B cell (primary cell): ENCODE measurements at regions not wholly inside any gene's neighbourhood (a gene's known extent, or its start where the extent isn't known, plus 50 kb on each side); places are given as distances from the start of the nearest gene placed in this dataset.
"Not testable (repeated sequence)": the region's sequence is repeated elsewhere in the genome, so short reads cannot be mapped to it uniquely, and the experiment has no call there.

ENCODE experiments used
- ATAC-seq: fragments of 200-7000 bp; cut with Tn5 transposase; one replicate; pipeline ENCODE4 v1.10.0; 2021; ENCODE audit warnings: low read depth, mild to moderate bottlenecking, moderate number of reproducible peaks, moderate library complexity
- CTCF ChIA-PET: fragments of 350-600 bp; sonication (Branson Sonifier 250); formaldehyde crosslinking; loops from one replicate; lab custom pipeline; 2021; ENCODE audit warnings: antibody characterized with exemption, inconsistent platforms; lab: Charles Lee
- POLR2A ChIA-PET: fragments of 350-600 bp; sonication (Branson Sonifier 250); formaldehyde crosslinking; loops from one replicate; lab custom pipeline; 2021; ENCODE audit warnings: antibody characterized with exemption; lab: Charles Lee
- DNase-seq: peaks from one replicate; pipeline ENCODE4 v3.0.0; 2013
- H2AFZ ChIP-seq: 2 replicates; pipeline ENCODE4 v1.6.1; 2012; ENCODE audit warnings: mild to moderate bottlenecking, low read depth, low read length; ENCODE audit not compliant: insufficient read depth, poor library complexity, severe bottlenecking
- H3K27ac ChIP-seq, 2 donors: 1 replicate in 1 of 2; 2 replicates in 1 of 2; pipeline ENCODE4 v1.5.1; 2012 to 2013; ENCODE audit warnings: low read length in 2 of 2, mild to moderate bottlenecking in 2 of 2, moderate library complexity in 1 of 2
- H3K27me3 ChIP-seq, 4 experiments: fragments of 200-600 bp in 1 of 4; sonication (generic) in 1 of 4; replicated peaks in 1 of 4; 1 replicate in 2 of 4; 2 replicates in 2 of 4; pipeline versions ENCODE4 v1.6.1 to v1.7.0; 2013 to 2016; ENCODE audit warnings: low read length in 3 of 4, mild to moderate bottlenecking in 2 of 4, mixed read lengths in 1 of 4, moderate library complexity in 1 of 4; ENCODE audit not compliant: insufficient read depth in 4 of 4, control insufficient read depth in 3 of 4; ENCODE audit errors: control extremely low read depth in 1 of 4
- H3K36me3 ChIP-seq, 2 experiments: replicated peaks in 1 of 2; 1 replicate in 1 of 2; 2 replicates in 1 of 2; pipeline versions ENCODE4 v1.6.1 to v1.7.1; 2013; ENCODE audit warnings: low read length in 1 of 2; ENCODE audit not compliant: insufficient read depth in 2 of 2, control insufficient read depth in 1 of 2; ENCODE audit errors: control extremely low read depth in 1 of 2, extremely low read depth in 1 of 2
- H3K4me1 ChIP-seq, 2 donors: fragments of 200-600 bp in 1 of 2; sonication (generic) in 1 of 2; 1 replicate in 1 of 2; 2 replicates in 1 of 2; pipeline versions ENCODE4 v1.5.1 to v1.6.1; 2013 to 2017; ENCODE audit warnings: low read length in 2 of 2; ENCODE audit not compliant: control insufficient read depth in 2 of 2, insufficient read depth in 2 of 2
- H3K4me2 ChIP-seq: replicated peaks from 2 replicates; pipeline ENCODE3; 2012; ENCODE audit warnings: mild to moderate bottlenecking, low read depth, low read length; ENCODE audit not compliant: poor library complexity, severe bottlenecking
- H3K4me3 ChIP-seq, 5 experiments: fragments of 200-600 bp in 1 of 5; sonication (generic) in 1 of 5; 1 replicate in 3 of 5; 2 replicates in 2 of 5; pipeline versions ENCODE4 v1.5.1 to v1.7.0; 2011 to 2016; ENCODE audit warnings: low read length in 4 of 5, mild to moderate bottlenecking in 4 of 5, low read depth in 2 of 5, control low read depth in 1 of 5, moderate library complexity in 1 of 5; ENCODE audit not compliant: insufficient read depth in 1 of 5; ENCODE audit errors: control extremely low read depth in 1 of 5, extremely low read depth in 1 of 5
- H3K79me2 ChIP-seq: fragments of 200-600 bp; sonication (generic); one replicate; pipeline ENCODE4 v1.6.0; 2016; ENCODE audit warnings: low read length; ENCODE audit not compliant: control insufficient read depth, insufficient read depth
- H3K9ac ChIP-seq: fragments of 200-600 bp; sonication (generic); 2 replicates; pipeline ENCODE4 v1.6.1; 2017; ENCODE audit warnings: mild to moderate bottlenecking, low read length, moderate library complexity
- H3K9me3 ChIP-seq, 3 donors: one replicate each; pipeline versions ENCODE4 v1.6.1 to v1.7.1; 2013; ENCODE audit warnings: low read length in 2 of 3; ENCODE audit not compliant: control insufficient read depth in 2 of 3, insufficient read depth in 1 of 3; ENCODE audit errors: control extremely low read depth in 1 of 3
- H4K20me1 ChIP-seq: 2 replicates; pipeline ENCODE4 v1.6.0; 2012; ENCODE audit warnings: mild to moderate bottlenecking, low read length; ENCODE audit not compliant: insufficient read depth, control insufficient read depth, poor library complexity, severe bottlenecking
- H3K27ac Mint-ChIP-seq: one replicate; pipeline ENCODE4 v1.8.0; 2021; ENCODE audit warnings: mixed read lengths
- H3K27me3 Mint-ChIP-seq: one replicate; pipeline ENCODE4 v1.8.0; 2021; ENCODE audit warnings: mixed read lengths
- H3K4me1 Mint-ChIP-seq: one replicate; pipeline ENCODE4 v1.8.0; 2021; ENCODE audit warnings: mixed read lengths
- H3K4me3 Mint-ChIP-seq: one replicate; pipeline ENCODE4 v1.8.0; 2021; ENCODE audit warnings: mixed read lengths
- H3K9me3 Mint-ChIP-seq: one replicate; pipeline ENCODE4 v1.8.0; 2022; ENCODE audit warnings: mixed read lengths; ENCODE audit not compliant: insufficient read depth
- WGBS: methylation state at CpG from one replicate; pipeline ENCODE4 v1.1.5; 2013; ENCODE audit warnings: missing lambda C conversion rate; ENCODE audit not compliant: insufficient coverage; 5-methylcytosine and 5-hydroxymethylcytosine counted together
- intact Hi-C: fragments of 100-400 bp; cut with micrococcal nuclease; formaldehyde crosslinking; loops from one replicate; pipeline ENCODE4 v1.10.0; 2022

GRCh38 chrY:18461211-18461911 lies 85.2 kb upstream of the HSFY1 start:
- H3K36me3 ChIP-seq, intact Hi-C loops, H2AFZ ChIP-seq, H3K27me3 ChIP-seq, POLR2A ChIA-PET, H3K4me3 Mint-ChIP-seq, H3K9me3 ChIP-seq, DNase-seq, H3K4me2 ChIP-seq, H3K4me1 Mint-ChIP-seq, H3K27ac Mint-ChIP-seq, ATAC-seq, H3K9ac ChIP-seq, H3K4me1 ChIP-seq, H3K27ac ChIP-seq, H4K20me1 ChIP-seq, H3K27me3 Mint-ChIP-seq, H3K9me3 Mint-ChIP-seq, H3K79me2 ChIP-seq, CTCF ChIA-PET, H3K4me3 ChIP-seq: not testable (repeated sequence)
- no CpG with 5 or more reads among the region's 2 CpGs for WGBS

DNA sequence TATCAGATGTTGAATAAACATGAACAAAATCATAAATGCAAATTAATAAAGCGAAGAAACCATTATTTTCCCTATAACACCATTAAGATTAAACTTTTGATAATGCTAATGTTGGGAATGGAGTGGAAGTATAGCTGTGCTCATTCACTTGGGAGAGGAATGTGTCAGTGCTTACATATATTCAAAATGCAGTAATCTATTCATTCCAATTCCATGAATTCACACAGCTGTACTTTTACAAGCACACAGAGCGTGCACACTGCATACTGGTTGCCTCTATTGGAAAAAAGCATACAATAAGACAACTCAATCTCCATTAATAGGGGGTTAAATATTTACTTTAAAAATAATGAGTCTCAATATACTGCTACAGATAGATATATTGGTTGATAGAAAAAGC lies 81.7 kb upstream of the HSFY1 start:
- DNase-seq, H3K79me2 ChIP-seq, H3K36me3 ChIP-seq, H3K9me3 ChIP-seq, H4K20me1 ChIP-seq, H3K4me3 Mint-ChIP-seq, H3K27ac ChIP-seq, ATAC-seq, H3K9ac ChIP-seq, H3K4me2 ChIP-seq, CTCF ChIA-PET, H3K4me3 ChIP-seq, H3K27ac Mint-ChIP-seq, H3K4me1 ChIP-seq, H3K27me3 Mint-ChIP-seq, H3K27me3 ChIP-seq, H2AFZ ChIP-seq, H3K9me3 Mint-ChIP-seq, H3K4me1 Mint-ChIP-seq, intact Hi-C loops, POLR2A ChIA-PET: not testable (repeated sequence)
- no CpG with 5 or more reads among the region's 2 CpGs for WGBS

- H3K79me2 ChIP-seq, H3K27me3 Mint-ChIP-seq, H3K4me2 ChIP-seq, H4K20me1 ChIP-seq, H3K36me3 ChIP-seq, H3K9me3 Mint-ChIP-seq, H2AFZ ChIP-seq, CTCF ChIA-PET, ATAC-seq, intact Hi-C loops, H3K27ac ChIP-seq, H3K27ac Mint-ChIP-seq, POLR2A ChIA-PET, H3K9ac ChIP-seq, H3K4me3 Mint-ChIP-seq, H3K4me1 ChIP-seq, DNase-seq, H3K4me3 ChIP-seq, H3K4me1 Mint-ChIP-seq, H3K9me3 ChIP-seq, H3K27me3 ChIP-seq: not testable (repeated sequence)
- WGBS: no CpG with 5 or more reads among the region's 4 CpGs
These were observed 79.9 kb upstream of the HSFY1 start for GRCh38 chrY:18466661-18467060.

DNA sequence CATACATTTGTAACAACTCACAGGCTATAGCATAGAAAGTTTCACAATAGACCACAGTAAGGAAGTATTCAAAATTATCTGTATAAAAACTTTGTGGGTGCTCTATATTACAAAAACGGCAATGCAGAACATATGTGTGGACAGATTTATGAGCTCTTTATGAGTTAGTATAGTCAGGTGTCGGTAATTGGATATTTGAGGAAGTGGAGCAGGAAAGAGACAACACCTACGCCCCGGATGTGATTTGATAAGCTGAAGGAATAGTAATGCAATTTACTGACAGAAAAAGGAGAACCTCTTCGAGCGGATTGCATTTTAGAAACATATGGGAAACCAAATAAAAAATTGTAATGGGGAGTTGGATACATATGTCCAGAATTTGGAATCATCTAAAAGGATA lies 63.2 kb upstream of the HSFY1 start:
- H3K4me1 Mint-ChIP-seq, H3K9ac ChIP-seq, H3K79me2 ChIP-seq, intact Hi-C loops, H3K4me3 Mint-ChIP-seq, H3K4me1 ChIP-seq, H3K4me2 ChIP-seq, H3K27ac ChIP-seq, H4K20me1 ChIP-seq, H3K27me3 Mint-ChIP-seq, DNase-seq, H3K27me3 ChIP-seq, H3K4me3 ChIP-seq, H3K27ac Mint-ChIP-seq, ATAC-seq, H3K36me3 ChIP-seq, H3K9me3 Mint-ChIP-seq, H3K9me3 ChIP-seq, H2AFZ ChIP-seq, CTCF ChIA-PET, POLR2A ChIA-PET: not testable (repeated sequence)
- WGBS: no CpG with 5 or more reads among the region's 6 CpGs
